GM13977 (cell line): ENCODE measurements at regions not wholly inside any gene's neighbourhood (a gene's known extent, or its start where the extent isn't known, plus 50 kb on each side); places are given as distances from the start of the nearest gene placed in this dataset.

ENCODE experiments used
- DNase-seq: peaks from one replicate; pipeline ENCODE4 v3.0.0; 2012; ENCODE audit warnings: low spot score
- CTCF ChIP-seq: IDR thresholded peaks from 2 replicates; pipeline ENCODE4 v1.5.1; 2012; ENCODE audit warnings: mild to moderate bottlenecking, control low read depth; ENCODE audit not compliant: insufficient read depth; ENCODE audit errors: extremely low read depth, missing control alignments
- in situ Hi-C: fragments of 300-500 bp; cut with MboI; formaldehyde crosslinking; loops from one replicate; pipeline ENCODE4 v1.12.0; 2022; ENCODE audit warnings: low sequenced_read_pairs, low pct_unique_long_range_greater_than_20kb, mixed read lengths, inconsistent platforms; ENCODE audit not compliant: unreplicated experiment

DNA sequence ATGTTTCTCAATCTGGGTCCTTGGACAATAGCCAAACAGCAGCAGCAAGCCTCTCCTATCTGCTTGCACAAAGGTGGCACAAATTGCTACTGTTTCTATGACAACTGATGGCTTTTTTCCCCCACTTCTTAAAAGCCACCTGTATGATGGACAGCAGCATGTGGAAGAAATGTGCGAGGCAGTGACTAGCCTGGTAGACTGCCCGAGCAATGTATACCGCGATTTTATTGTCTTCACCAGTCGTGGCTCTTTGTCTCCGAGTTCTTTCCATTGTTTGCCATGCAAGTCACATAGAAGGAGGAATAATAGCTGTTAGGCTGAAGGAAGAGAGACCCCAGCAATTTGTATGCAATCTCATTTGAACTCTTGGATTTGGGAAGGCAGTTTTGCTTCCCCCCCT, 79.4 kb downstream of the S1PR1 start:
- in situ Hi-C loops = no loop called here
- TF ChIP-seq CTCF = no peak
- no peak for DNase-seq

- no peak for TF ChIP-seq CTCF
- no peak for DNase-seq
- in situ Hi-C loops = no loop called here
These were observed 80.0 kb downstream of the S1PR1 start for GRCh38 chr1:101316799-101317198.

DNA sequence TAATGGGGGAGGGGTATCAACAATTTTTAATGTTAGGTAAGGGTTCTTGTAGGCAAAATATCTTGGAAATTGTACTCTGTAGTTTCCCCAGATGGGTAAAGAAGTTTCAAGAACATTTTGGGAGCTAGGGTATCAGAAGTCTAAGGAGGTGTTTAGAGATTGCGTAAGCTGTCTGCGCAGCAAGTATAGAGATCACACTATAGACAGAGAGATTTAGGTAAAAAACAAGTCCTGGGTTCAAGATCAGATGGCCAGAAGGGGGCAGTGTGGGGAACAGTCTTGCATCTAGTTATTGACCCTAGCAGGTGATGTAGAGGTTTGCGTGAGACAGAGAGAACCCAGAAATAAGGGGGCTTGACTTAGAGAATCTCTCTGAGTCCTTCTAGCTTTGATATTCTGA, 80.8 kb downstream of the S1PR1 start:
- TF ChIP-seq CTCF = peak; percentile 29
- no peak for DNase-seq
- in situ Hi-C loops = no loop called here

DNA sequence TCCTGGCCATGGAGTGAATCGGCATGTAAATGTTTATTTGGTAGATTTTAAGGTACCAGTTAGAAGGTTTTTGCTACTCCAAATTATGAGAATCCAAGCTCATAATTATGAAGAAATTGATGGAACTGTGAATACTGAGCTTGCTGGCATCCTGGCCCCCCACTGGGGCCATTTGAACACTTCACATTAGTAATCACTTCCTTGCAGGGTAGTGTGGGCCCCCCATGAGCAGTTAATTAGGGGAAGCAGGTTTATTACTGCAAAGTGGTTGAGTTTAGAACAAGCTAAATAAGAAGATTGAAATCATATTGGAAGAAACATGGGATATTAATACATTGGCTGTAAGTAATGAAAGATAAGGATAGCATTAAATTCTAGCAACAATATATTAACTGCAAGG, 86.7 kb downstream of the S1PR1 start:
- in situ Hi-C loops = no loop called here
- DNase-seq = no peak
- TF ChIP-seq CTCF = no peak

GRCh38 chr1:101325144-101325543, 88.3 kb downstream of the S1PR1 start:
- no peak for DNase-seq
- TF ChIP-seq CTCF = no peak
- in situ Hi-C loops = no loop called here

DNA sequence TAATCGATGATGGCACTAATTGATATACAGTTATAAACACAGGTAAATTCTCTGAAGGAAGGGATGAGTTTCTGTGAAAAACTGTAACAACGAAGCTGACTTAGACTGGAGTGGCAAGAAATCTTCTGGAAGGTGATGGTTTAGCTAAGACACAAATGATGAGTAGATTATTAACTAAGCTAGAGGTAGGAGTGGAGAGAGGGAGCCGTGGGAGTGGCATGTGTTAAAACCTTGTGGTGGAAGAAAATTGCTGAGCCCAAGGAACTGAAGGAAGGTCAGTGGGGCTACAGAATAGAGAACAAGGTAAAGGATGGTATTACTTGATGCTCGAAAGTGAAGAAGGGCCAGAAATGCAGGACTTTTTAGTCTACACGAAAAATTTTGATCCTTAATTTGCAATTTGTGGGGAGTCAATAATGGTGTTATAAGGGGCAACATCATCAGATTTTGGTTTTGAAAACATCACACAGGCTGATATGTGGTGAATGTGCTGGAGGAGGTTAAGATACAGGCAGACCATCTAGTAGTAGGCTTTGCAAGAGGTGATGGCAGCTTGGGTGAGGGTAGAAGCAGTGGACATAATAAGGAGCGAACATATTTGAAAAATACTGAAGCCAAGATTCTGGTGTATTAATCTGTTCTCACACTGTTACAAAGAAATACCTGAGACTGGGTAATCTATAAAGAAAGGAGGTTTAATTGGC, 93.8 kb downstream of the S1PR1 start:
- DNase-seq = no peak
- in situ Hi-C loops = no loop called here
- no peak for TF ChIP-seq CTCF

DNA sequence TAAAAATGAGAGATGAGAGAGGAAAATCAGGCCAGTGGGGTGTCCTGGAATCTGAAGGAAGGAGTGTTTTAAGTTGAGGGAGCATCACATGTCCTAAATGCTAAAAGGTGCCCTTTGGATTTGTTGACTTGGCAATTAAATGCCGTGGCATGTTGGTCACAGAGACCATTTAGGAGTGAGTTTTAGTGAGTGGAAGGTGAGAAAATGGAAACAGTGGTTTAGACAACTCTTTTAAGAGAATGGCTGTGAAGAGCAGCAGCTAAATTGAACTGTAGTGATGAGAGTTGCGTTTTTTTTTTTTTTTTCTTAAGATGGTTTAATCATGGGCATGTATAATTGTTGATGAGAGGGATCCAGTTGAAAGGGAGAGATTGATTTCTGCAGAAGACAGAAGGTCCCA, 95.0 kb downstream of the S1PR1 start:
- TF ChIP-seq CTCF = no peak
- no peak for DNase-seq
- in situ Hi-C loops = no loop called here
